GM21529 (cell line): ENCODE measurements at regions not wholly inside any gene's neighbourhood (a gene's known extent, or its start where the extent isn't known, plus 50 kb on each side); places are given as distances from the start of the nearest gene placed in this dataset.

Experiments
- ATAC-seq: cut with Tn5 transposase; IDR thresholded peaks from one replicate; pipeline ENCODE4 v1.9.1; 2021; ENCODE audit not compliant: unreplicated experiment

DNA sequence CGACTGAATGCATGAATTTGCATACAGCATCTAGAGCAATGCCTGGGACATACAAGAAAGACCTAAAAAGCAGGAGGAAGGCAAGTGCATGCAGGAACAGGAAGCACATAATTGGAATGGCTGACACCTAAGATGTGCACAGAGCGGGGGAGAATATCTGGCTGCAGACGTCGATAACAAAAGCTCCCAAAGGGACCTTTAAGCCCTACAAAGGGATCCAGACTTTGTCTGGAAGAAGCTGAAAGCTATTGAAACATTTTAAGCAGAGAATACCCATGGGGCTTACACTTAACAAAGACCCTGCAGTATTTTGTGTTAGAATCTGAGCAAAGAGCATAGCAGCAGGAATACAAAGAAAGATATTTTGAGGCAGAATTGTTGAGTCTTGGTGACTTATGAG is 107.4 kb upstream of the CLDN10 start:
- ATAC-seq: no peak

GRCh38 chr13:95447814-95448213 is 104.7 kb upstream of the CLDN10 start:
- no peak for ATAC-seq

DNA sequence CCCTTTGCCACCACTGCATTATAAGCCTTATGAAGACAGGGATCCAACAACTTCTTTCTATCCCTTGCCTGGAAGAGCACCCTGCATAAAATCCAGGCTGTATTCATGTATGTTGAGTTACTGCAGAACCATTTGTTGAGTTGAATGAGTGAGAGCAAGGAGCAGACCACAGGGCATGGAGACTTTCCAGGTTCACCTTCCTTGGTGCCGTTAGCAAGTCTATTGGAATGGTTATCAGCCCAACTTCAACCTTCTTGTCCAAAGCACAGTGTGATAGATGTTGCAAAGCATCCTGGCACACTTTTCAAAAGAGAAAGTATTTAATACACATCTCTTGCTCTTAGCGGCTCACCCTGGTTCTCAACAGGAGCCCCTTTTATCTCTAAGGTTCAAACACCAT is 100.9 kb upstream of the CLDN10 start:
- no peak for ATAC-seq

- no peak for ATAC-seq
Measured at GRCh38 chr13:95452375-95452774, 100.1 kb upstream of the CLDN10 start.

- ATAC-seq: no peak
Measured at GRCh38 chr13:95455782-95456181, 96.7 kb upstream of the CLDN10 start.

- peak; percentile 22 for ATAC-seq
Measured at GRCh38 chr13:95456815-95457214, 95.7 kb upstream of the CLDN10 start.

- ATAC-seq: peak; percentile 99
Measured at GRCh38 chr13:95457294-95457693, 95.2 kb upstream of the CLDN10 start.

DNA sequence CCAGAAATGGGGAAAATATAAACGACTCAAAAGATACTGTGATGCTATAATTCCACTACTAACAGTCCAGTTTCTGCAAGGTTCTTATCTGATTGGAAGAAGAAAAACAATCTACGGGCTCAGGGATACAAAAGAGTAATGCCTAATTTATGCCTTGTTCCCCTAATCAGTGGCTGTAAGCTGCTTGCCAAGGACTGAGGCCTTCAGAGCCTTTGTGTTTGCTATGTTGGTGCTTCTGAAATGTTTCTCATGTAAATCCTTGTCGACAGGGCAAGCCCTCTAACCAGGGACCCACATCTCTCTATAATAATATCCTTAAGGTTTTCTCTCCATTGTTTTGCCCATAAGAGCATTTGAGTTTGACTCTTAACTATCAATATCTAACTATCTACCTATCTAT is 89.7 kb upstream of the CLDN10 start:
- no peak for ATAC-seq

DNA sequence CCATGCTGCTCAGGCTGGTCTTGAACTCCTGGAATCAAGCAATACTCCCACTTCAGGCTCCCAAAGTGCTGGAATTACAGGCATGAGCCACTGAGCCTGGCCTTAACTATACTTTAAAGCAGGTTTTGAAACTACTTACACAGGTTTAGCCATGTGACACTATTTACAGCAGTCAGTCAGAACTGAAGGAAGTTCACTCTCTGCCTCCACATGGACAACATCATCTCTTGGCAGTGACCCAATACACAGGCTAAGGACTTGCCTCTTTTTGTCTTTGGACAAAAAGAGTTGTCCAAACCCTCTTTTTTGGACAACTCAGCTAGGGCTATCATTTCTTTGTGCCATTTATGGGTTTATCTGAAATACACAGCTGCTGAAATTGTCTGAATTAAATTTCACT is 89.0 kb upstream of the CLDN10 start:
- ATAC-seq: no peak

GRCh38 chr13:95470574-95471366 is 81.8 kb upstream of the CLDN10 start:
- ATAC-seq: no peak

GRCh38 chr13:95471960-95472359 is 80.6 kb upstream of the CLDN10 start:
- ATAC-seq: peak; percentile 64

- no peak for ATAC-seq
Measured at GRCh38 chr13:95474992-95475391, 77.5 kb upstream of the CLDN10 start.

- no peak for ATAC-seq
Measured at GRCh38 chr13:95477187-95477586, 75.3 kb upstream of the CLDN10 start.

- ATAC-seq: peak; percentile 9
Measured at GRCh38 chr13:95479731-95480130, 72.8 kb upstream of the CLDN10 start.

- peak; percentile 66 for ATAC-seq
Measured at GRCh38 chr13:95480131-95480545, 72.4 kb upstream of the CLDN10 start.

GRCh38 chr13:95480791-95481780 is 71.4 kb upstream of the CLDN10 start:
- no peak for ATAC-seq

- ATAC-seq: no peak
Measured at GRCh38 chr13:95484052-95484451, 68.5 kb upstream of the CLDN10 start.

- ATAC-seq: no peak
Measured at GRCh38 chr13:95485045-95485517, 67.4 kb upstream of the CLDN10 start.

GRCh38 chr13:95485518-95486144 is 66.9 kb upstream of the CLDN10 start:
- ATAC-seq: no peak

- no peak for ATAC-seq
Measured at GRCh38 chr13:95492044-95492801, 60.3 kb upstream of the CLDN10 start.
